Testis (tissue), 2 donors: ENCODE measurements at regions not wholly inside any gene's neighbourhood (a gene's known extent, or its start where the extent isn't known, plus 50 kb on each side); places are given as distances from the start of the nearest gene placed in this dataset.
A peak's percentile ranks its signal among the peaks of the same experiment; 100 is the strongest.

Experiments used
- DNase-seq: peaks from one replicate; pipeline ENCODE4 v3.0.0-alpha.2; 2019
- H3K27ac ChIP-seq, 2 donors: fragments of 200-600 bp; sonication (generic); one replicate each; pipeline ENCODE4 v1.5.1; 2019
- H3K27me3 ChIP-seq: fragments of 200-600 bp; sonication (generic); one replicate; pipeline ENCODE4 v1.5.1; 2019
- H3K36me3 ChIP-seq: fragments of 200-600 bp; sonication (generic); one replicate; pipeline ENCODE4 v1.5.1; 2017; ENCODE audit warnings: low read depth; ENCODE audit errors: missing control alignments
- H3K4me1 ChIP-seq: fragments of 200-600 bp; sonication (generic); one replicate; pipeline ENCODE4 v1.5.1; 2019
- H3K4me3 ChIP-seq, 2 donors: fragments of 200-600 bp; sonication (generic); one replicate each; pipeline ENCODE4 v1.5.1; 2017 to 2019
- H3K9me3 ChIP-seq: fragments of 200-600 bp; sonication (generic); one replicate; pipeline ENCODE4 v1.5.1; 2017
- CTCF ChIP-seq, 3 experiments: fragments of 450-650 bp in 2 of 3; fragments of 200-600 bp in 1 of 3; sonication (generic) in 1 of 3; IDR thresholded peaks; one replicate each; pipeline ENCODE4 v1.5.1; 2016 to 2019; ENCODE audit warnings: antibody characterized with exemption in 3 of 3, mild to moderate bottlenecking in 2 of 3, moderate library complexity in 1 of 3
- POLR2A ChIP-seq: fragments of 450-650 bp; IDR thresholded peaks from one replicate; pipeline ENCODE4 v1.6.1; 2017; ENCODE audit warnings: antibody characterized with exemption, mild to moderate bottlenecking, moderate library complexity
- WGBS, 2 donors: methylation state at CpG; one replicate each; pipeline ENCODE4 v1.1.5; 2018; 5-methylcytosine and 5-hydroxymethylcytosine counted together
- intact Hi-C: fragments of 100-400 bp; cut with DNase I; formaldehyde crosslinking; loops from one replicate; pipeline ENCODE4 v1.15.1; 2023; ENCODE audit warnings: low total_unique reads

GRCh38 chr3:64814351-64814750 lies 126.6 kb upstream of the ADAMTS9 start:
- Histone ChIP-seq H3K27me3 (no peaks in the 10 kb centered on the region), H3K27ac (no peak overlapping the region), H3K36me3 (no peaks in the 10 kb centered on the region), H3K4me1 (peaks cover 17% of the 10 kb centered on the region), H3K9me3 (no peaks in the 10 kb centered on the region), H3K4me3 (no peak overlapping the region)
- TF ChIP-seq POLR2A: no peak
- TF ChIP-seq CTCF (IDR thresholded peaks at IDR 0.05): no peak
- intact Hi-C loops: no loop called here
- peak; percentile 21 for DNase-seq
- WGBS, 2 donors: 28 to 51% methylated on average over 2 of the region's 2 CpGs

GRCh38 chr3:64813326-64813725 lies 125.5 kb upstream of the ADAMTS9 start:
- no peak for DNase-seq
- 77 to 81% methylated on average over 3 of the region's 3 CpGs for WGBS, 2 donors
- H3K36me3 ChIP-seq: no peaks in the 10 kb centered on the region
- no peak for TF ChIP-seq CTCF (IDR thresholded peaks at IDR 0.05)
- no peak for TF ChIP-seq POLR2A
- no peaks in the 10 kb centered on the region for H3K9me3 ChIP-seq
- no peaks in the 10 kb centered on the region for H3K27me3 ChIP-seq
- H3K27ac ChIP-seq: no peak overlapping the region
- peaks cover 17% of the 10 kb centered on the region for H3K4me1 ChIP-seq
- H3K4me3 ChIP-seq: no peak overlapping the region
- intact Hi-C loops: no loop called here

- TF ChIP-seq CTCF (IDR thresholded peaks at IDR 0.05) (no peak), POLR2A (no peak)
- no peak for DNase-seq
- WGBS, 2 donors: 77 to 79% methylated on average over 2 of the region's 2 CpGs
- Histone ChIP-seq H3K27me3 (no peaks in the 10 kb centered on the region), H3K9me3 (no peaks in the 10 kb centered on the region), H3K4me1 (peaks cover 3% of the 10 kb centered on the region), H3K4me3 (no peak overlapping the region), H3K27ac (no peak overlapping the region), H3K36me3 (no peaks in the 10 kb centered on the region)
- intact Hi-C loops: no loop called here
These were observed 121.3 kb upstream of the ADAMTS9 start for GRCh38 chr3:64809086-64809485.

- no peaks in the 10 kb centered on the region for H3K4me1 ChIP-seq
- no peaks in the 10 kb centered on the region for H3K9me3 ChIP-seq
- no peak overlapping the region for H3K27ac ChIP-seq
- DNase-seq: no peak
- no peaks in the 10 kb centered on the region for H3K36me3 ChIP-seq
- no peak overlapping the region for H3K4me3 ChIP-seq
- H3K27me3 ChIP-seq: no peaks in the 10 kb centered on the region
- intact Hi-C loops: no loop called here
- TF ChIP-seq CTCF (IDR thresholded peaks at IDR 0.05): no peak
- no peak for TF ChIP-seq POLR2A
These were observed 120.3 kb upstream of the ADAMTS9 start for GRCh38 chr3:64808061-64808460.

GRCh38 chr3:64806668-64807605 lies 119.1 kb upstream of the ADAMTS9 start:
- Histone ChIP-seq H3K9me3 (no peaks in the 10 kb centered on the region), H3K27ac (no peak overlapping the region), H3K4me3 (no peak overlapping the region), H3K36me3 (no peaks in the 10 kb centered on the region), H3K27me3 (no peaks in the 10 kb centered on the region), H3K4me1 (no peaks in the 10 kb centered on the region)
- WGBS, 2 donors: 81 to 90% methylated on average over 6 of the region's 6 CpGs
- TF ChIP-seq POLR2A (no peak), CTCF (IDR thresholded peaks at IDR 0.05) (no peak)
- intact Hi-C loops: no loop called here
- DNase-seq: no peak
